HG02610 (cell line): ENCODE measurements at regions not wholly inside any gene's neighbourhood (a gene's known extent, or its start where the extent isn't known, plus 50 kb on each side); places are given as distances from the start of the nearest gene placed in this dataset.

Experiments
- ATAC-seq: cut with Tn5 transposase; IDR thresholded peaks from one replicate; pipeline ENCODE4 v1.9.1; 2021; ENCODE audit warnings: mild to moderate bottlenecking, moderate library complexity; ENCODE audit not compliant: unreplicated experiment

DNA sequence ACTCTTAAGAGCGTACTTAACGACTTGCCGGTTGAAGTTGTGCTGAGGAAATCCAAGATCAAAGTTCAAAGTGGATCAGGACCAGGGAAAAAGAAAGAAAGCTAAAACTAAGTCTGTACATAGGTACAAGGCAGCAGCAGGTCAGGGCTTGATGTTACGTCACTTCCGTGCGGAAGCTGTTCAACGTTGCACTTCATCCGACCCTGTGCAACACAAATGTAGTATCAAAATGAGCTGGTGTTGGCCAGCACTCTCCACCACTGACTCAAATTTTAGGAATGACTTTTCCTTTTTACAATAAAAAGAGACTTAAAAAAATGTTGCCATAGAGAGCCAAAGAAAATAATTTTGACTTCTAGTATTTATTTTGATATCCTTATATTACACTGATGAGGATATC lies 1315.4 kb downstream of the EFNB2 start:
- no peak for ATAC-seq

- ATAC-seq = no peak
Observed at GRCh38 chr13:105219651-105220050, 1315.8 kb downstream of the EFNB2 start.

- ATAC-seq = no peak
Observed at GRCh38 chr13:105213512-105213911, 1322.0 kb downstream of the EFNB2 start.

DNA sequence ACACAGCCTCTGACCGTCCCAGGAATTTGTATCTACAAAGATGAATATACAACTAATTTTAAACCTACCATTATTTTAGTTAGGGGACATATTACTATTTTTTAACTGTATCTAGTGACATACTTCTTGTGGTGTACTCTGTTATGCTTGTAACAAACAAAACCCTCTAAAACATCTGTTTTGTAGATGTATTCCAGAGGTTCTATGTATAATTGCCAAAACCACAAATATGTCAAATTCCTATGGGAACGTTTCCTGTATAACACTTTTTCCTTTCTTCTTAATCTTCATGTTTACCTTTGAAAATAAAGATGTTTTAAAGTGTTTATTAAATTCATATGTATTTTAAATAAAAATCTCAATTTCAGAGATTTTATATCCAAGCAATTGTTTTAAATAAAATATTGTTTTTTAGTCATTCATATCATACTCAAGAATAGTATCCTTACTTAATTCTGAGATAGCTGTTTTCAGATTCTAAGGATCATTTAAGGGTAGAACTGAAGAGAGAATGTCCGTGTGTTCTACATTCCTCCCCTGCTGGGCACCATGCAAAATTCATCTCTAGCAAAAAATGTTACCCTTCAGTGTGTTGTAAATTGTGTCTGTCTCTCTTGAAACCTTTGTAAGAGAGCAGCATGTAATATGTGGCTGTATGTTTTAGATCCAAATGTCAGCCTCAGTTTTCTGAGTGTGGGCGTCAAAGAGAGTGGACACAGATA lies 1327.7 kb downstream of the EFNB2 start:
- no peak for ATAC-seq

DNA sequence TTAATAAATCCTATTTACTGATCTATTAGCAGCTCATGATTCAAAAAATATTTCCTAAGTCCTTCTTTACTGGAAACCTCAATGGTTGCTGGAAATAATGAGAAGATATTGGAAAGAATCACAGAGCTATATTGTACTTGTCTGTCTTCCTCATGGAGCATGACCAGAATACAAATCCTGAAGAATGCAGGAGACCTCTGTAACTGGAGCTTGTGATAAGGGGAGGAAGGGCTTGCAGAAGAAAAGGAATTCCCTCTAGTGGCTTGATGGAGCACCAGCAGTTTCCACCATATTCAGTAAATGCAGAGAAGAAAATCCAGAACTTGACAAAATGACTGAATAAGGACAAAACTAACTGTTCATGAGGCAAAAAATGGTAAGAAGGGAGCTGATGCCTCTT lies 1333.1 kb downstream of the EFNB2 start:
- peak; percentile 68 for ATAC-seq

DNA sequence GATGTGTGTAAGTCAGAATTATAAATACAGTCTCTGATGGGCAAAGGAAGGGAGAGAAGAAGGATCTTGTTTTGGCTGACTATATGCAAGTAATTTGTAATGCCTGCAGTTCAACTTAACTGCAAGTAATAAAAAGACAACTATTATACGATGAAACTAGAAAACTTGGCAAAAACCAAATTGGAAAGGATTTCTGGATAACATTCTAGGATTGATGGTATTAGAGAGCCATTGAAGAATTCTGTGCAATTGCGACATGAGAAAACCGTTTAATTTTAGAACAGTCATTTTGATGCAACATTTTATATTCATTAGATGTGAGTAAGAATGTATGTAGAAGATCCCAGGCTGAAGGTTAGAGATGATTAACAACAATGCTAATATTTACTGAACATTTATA lies 1334.1 kb downstream of the EFNB2 start:
- ATAC-seq = no peak

DNA sequence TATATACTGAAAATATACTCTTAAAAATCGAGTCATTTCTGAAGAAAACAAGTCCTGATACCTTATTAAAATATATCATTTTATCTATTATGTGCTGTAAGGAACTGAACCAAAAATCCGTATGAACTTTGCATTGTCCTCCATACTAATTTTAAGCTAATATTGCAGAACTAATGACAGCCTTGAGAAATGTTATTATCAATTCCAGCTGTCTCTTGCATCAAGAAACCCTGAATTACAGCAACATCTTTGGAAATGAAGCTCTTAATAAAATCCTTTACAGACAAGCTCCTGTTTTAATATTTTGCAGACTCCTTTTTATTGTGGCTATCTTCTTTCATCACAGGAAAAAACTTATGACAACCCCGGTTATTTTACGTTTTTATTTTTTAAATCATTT lies 1335.3 kb downstream of the EFNB2 start:
- no peak for ATAC-seq

DNA sequence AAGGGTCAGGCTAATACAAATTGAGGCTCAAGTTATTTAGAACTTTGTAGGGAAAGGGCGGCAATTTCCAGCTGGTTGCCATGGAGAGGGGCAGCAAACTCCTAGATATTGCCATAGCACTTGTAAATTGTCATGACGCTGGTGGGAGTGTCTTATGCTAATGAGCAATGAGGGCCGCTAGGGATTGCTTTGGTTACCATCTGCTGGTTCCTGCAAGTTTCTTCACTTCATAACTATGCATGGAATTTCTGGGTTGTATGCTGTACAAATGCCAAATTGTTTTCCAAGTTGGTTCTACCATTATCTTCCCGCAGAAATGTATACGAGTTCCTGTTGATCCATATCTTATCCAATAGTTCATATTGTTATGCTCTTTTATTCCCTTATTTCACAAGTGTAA lies 1339.4 kb downstream of the EFNB2 start:
- no peak for ATAC-seq

GRCh38 chr13:105193026-105193425 lies 1342.4 kb downstream of the EFNB2 start:
- ATAC-seq = no peak

DNA sequence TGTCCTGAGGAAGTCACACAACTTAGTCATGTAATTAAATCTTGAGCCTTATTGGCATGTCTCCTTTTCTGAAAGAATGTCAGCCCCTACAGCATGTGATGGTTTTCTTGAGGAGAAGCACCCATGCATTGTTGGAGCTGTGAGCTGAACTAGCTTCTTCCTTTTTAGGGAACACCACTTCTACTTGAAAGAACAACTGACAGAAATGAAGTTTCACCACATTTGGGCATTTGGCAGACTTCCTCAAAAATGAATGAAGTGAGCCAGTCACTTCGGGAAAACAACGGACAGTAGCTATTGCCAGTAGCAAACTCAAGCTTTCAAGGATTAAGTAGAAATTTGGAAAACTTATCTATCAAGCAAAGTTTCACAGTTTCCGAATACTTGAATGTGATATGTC lies 1351.3 kb downstream of the EFNB2 start:
- no peak for ATAC-seq

DNA sequence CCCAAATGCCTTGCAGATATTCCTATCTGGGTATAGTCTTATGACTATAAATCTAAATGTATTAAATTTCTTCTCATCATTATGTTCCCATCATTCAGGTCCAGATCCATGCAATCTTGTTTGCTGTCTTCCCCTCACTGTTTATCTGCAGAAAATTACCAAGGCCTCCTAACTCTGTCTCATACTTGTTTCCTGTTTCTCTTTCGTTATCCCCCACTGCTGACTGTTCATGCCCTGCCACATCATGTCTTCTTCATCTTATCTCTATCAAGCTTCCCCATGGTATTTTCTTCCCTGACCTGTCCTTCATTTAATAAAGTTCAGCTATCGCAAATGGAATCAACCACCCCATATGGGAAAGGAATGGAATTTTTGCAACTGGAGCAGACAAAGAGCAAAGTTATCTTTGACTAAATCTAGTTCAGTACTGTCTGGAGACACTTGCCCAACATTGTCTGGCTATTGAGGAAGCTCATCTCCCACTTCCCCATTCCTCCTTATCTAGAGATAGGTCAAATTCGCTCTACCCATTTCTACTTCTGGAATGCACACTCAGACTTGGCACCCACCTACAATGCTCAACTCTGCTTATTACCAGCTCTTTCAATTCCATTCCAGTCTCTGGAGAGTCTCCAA lies 1358.1 kb downstream of the EFNB2 start:
- ATAC-seq = peak; percentile 56

DNA sequence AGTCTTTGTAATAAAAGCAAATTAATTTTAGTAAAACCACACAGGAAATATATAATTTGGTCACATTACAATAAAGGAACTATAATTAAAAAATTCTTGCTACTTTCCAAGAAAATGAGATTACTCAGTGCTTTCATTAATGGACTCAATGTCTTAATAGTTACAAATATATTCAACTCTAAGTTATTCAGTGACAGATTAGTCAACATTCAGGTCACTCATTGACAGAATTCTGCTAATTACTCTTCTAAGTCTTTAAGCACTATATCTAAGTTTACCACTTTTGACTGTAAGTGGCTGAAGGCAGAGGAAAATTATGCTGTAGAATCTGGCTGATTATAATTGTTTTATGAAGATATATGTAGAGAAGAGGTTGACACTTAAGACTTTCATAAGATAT lies 1365.0 kb downstream of the EFNB2 start:
- ATAC-seq = no peak

DNA sequence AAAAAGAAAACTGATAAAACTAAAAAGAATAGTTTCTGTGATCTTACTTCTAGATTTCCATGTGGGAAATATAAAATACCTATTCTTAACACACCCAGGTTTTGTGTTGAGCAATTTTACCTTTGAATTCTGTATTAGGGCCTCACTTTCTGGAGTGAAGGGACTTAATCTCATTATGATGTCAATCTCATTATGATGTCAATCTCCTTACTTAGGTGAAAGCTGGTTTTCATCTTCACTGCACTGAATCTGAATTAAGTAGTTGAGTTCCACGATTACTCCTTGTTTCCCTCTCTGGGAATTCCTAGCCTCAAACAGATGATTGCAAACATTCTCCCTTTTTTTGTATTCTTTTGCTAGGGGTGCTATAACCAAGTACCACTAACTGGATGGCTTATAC lies 1367.2 kb downstream of the EFNB2 start:
- ATAC-seq = no peak

DNA sequence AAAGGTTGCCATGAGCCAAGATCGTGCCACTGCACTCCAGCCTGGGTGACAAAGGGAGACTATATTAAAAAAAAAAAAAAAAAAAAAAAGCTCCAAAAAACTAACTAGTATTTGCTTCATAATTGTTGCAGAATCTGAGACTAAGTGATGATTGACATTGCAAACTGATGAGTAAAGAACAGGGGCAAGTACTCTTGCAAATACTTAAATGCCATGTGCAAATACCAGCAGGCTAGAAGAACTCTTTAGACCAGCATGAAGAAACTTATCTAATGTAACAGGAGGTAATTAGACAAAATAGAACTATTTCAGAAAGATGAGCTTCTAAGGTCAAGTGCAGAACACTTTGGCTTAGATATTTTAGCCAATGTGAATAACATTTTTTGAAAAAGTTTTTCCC lies 1368.1 kb downstream of the EFNB2 start:
- ATAC-seq = no peak

GRCh38 chr13:105165449-105166125 lies 1369.9 kb downstream of the EFNB2 start:
- peak; percentile 73 for ATAC-seq

GRCh38 chr13:105159841-105160240 lies 1375.6 kb downstream of the EFNB2 start:
- no peak for ATAC-seq

DNA sequence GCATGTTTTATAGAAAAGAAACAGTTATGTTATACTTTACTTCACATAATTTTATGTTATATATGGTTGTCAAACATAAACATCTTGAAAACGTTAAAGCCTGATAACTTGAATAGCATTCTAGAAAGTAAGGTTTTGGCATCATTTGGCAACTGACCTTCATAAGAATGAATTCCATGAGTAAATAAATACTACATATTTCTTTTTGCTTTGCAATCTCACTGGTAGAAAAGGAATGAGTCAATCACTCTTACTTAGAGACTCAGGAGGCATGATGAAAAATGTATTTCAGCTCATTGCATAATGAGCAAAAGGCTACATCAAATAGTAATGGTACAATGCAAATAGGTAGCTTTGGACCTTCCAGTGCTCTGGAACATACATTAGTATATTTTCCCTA lies 1381.9 kb downstream of the EFNB2 start:
- no peak for ATAC-seq

DNA sequence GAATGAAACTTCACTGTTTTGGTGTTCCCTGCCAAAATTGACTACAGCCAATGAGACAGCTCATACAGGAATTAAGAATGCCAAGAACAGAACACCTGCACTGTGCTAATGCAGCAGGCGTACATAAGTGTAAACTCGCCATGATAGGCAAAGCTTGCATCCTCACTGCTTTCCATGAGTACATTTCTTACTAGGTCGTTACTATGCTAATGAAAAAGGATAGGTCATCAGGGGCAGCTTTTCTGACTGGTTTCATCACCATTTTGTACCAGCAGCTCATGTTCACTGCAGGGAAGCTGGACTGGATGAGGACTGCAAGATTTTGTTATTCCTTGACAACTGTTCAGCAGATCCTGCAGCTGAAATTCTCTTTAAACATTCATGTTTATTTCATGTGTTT lies 1383.8 kb downstream of the EFNB2 start:
- no peak for ATAC-seq

- no peak for ATAC-seq
Observed at GRCh38 chr13:105147461-105147860, 1388.0 kb downstream of the EFNB2 start.

DNA sequence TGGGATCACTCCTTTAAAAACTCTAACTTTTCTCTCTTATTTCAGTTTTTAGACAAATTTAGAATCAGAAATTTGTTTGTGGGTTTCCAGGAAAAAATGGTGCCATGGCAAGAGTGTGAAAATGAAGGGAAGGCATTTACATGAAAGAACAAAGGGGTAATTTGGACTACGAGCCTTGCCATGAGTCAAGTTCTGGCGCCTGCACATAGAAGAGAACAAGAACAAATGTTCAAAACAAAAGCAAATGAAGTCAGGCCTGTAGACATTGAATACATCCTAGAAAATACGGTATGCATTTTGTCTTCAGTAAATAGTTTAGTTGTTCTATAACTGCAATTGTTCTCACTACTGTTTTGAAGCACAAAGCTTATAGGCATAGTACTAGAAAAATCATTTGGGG lies 1390.5 kb downstream of the EFNB2 start:
- ATAC-seq = no peak

DNA sequence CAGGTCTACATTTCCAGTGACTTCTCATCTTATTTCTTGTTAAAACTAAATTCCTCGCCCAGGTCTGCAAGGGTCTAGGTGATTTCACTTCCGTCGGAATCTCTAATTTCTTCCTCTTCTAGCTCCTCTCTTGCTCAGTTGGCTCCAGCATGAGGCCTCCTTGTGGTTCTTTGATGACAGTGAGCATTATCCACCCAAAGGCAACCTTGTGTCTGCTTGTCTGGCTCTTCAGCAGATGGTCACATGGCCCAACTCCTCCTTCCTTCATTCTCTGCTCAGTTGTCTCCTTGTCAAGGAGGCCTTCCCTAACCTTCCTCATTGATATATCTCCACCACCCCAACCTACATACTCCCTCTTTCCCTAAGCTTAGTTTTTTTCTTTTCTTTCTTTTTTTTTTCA lies 1391.4 kb downstream of the EFNB2 start:
- no peak for ATAC-seq

GRCh38 chr13:105142556-105142955 lies 1392.9 kb downstream of the EFNB2 start:
- no peak for ATAC-seq
